ENCODE measurements at regions not wholly inside any gene's neighbourhood (a gene's known extent, or its start where the extent isn't known, plus 50 kb on each side); places are given as distances from the start of the nearest gene placed in this dataset.

DNA sequence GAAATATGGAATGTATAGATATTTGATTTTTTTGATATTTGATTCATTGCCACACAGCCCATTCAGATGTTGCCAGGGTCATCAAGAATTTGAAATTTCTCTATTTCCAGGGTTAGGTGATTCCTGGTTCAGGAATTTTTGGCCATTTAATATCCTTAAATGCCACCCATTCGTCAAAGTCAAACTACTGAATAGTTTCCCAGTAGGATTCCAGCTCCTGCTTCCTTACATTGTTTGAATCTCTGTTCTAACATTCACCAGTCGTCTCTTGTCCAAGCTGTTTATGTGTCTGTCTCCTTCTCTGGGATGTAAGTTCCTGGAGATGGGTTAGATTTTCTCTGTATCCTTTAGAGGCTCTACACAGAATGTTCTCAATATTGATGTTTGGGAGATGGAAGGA is 124.9 kb upstream of the TLE3 start:
- TF ChIP-seq CTCF (IDR thresholded peaks at IDR 0.05) (no peak), EP300 (IDR thresholded peaks at IDR 0.05; ENCODE audit: low read depth) (no peak), POLR2AphosphoS5 (IDR thresholded peaks at IDR 0.05) (no peak), POLR2A (IDR thresholded peaks at IDR 0.05) (no peak)

Data from transverse colon (tissue), 4 donors.